ENCODE measurements at regions not wholly inside any gene's neighbourhood (a gene's known extent, or its start where the extent isn't known, plus 50 kb on each side); places are given as distances from the start of the nearest gene placed in this dataset.

DNA sequence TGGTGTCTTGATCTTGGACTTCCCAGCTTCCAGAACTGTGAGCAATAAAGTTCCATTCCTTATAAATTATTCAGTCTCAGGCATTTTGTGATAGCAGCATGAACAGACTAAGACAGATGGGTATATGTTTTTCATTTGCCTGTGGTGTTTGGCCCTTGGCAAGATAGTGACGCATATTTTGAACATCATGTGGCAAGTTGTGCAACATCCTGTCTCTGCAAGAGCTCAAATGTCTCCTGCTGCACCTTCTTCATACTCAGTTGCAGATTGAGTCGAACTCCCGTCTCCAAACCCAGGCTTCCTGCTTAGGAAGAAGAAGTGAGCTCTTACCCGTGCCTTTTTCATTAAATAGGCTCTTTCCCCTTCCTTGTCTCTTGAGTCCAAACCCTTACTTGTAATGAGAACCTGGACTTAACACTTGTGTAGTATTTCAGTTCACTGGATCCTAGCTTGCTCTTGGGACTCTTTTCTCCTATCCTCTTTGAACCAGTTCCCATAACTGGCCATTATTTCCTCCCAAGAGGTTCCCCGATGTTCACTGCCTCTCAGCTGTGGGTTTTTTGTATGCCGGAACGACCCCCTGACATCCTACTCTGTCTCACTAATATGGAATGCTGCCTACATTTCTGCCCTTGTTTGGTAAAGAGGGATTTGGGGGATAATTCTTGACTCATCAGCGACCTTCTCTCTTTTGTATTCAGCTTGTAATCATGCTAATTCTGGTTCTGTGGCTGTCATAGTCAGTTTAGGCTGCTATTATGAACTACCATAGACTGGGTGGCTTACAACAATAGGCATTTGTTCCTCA is 125.0 kb upstream of the KCNK2 start:
- H3K4me3 ChIP-seq (ENCODE audit: low read depth, low read length): no peak overlapping the region
- peak; percentile 15 for DNase-seq (ENCODE audit: low read depth)
- TF ChIP-seq CTCF (conservative IDR thresholded peaks at IDR 0.05; ENCODE audit: low read depth, low read length): no peak

GRCh38 chr1:214958486-214958885 is 124.1 kb upstream of the KCNK2 start:
- DNase-seq (ENCODE audit: low read depth): no peak
- no peak overlapping the region for H3K4me3 ChIP-seq (ENCODE audit: low read depth, low read length)
- TF ChIP-seq CTCF (conservative IDR thresholded peaks at IDR 0.05; ENCODE audit: low read depth, low read length): no peak

- no peak for TF ChIP-seq CTCF (conservative IDR thresholded peaks at IDR 0.05; ENCODE audit: low read depth, low read length)
- no peak for DNase-seq (ENCODE audit: low read depth)
These were observed 116.2 kb upstream of the KCNK2 start for GRCh38 chr1:214966346-214966745.

GRCh38 chr1:214967865-214968575 is 114.5 kb upstream of the KCNK2 start:
- DNase-seq (ENCODE audit: low read depth): no peak
- no peak overlapping the region for H3K4me3 ChIP-seq (ENCODE audit: low read depth, low read length)
- no peak for TF ChIP-seq CTCF (conservative IDR thresholded peaks at IDR 0.05; ENCODE audit: low read depth, low read length)

More at GRCh38 chr1:214966346-214966745, 116.2 kb upstream of the KCNK2 start:
- H3K4me3 ChIP-seq (ENCODE audit: low read depth, low read length): no peak overlapping the region

DNA sequence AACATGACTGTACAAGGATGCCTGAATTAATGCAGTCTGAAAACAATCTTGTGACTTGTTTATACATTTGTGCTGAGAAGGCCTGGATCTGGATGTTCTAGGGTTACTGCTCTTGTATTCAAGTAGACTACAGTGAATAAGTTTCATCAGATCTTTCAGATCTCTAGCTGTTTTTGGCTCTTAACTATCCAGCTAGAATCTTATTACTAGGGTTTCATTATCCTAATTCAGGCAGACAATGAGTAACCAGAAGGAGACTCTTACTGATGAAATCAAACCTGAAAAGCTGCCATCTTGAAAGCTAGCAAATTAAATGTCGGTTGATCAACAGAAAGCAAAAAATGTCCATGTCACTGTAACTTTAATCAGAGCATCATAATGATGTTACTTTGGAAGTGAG is 112.5 kb upstream of the KCNK2 start:
- TF ChIP-seq CTCF (conservative IDR thresholded peaks at IDR 0.05; ENCODE audit: low read depth, low read length): no peak
- DNase-seq (ENCODE audit: low read depth): no peak
- no peak overlapping the region for H3K4me3 ChIP-seq (ENCODE audit: low read depth, low read length)

- no peak for DNase-seq (ENCODE audit: low read depth)
- TF ChIP-seq CTCF (conservative IDR thresholded peaks at IDR 0.05; ENCODE audit: low read depth, low read length): no peak
- H3K4me3 ChIP-seq (ENCODE audit: low read depth, low read length): no peak overlapping the region
These were observed 111.5 kb upstream of the KCNK2 start for GRCh38 chr1:214971071-214971470.
